Smooth muscle cell (in vitro differentiated cells): ENCODE measurements at regions not wholly inside any gene's neighbourhood (a gene's known extent, or its start where the extent isn't known, plus 50 kb on each side); places are given as distances from the start of the nearest gene placed in this dataset.

ENCODE experiments used
- DNase-seq: peaks from one replicate; lab custom pipeline; 2025; ENCODE audit not compliant: unreplicated experiment; lab: John Stamatoyannopoulos, UW
- H2AFZ ChIP-seq: fragments of 200-600 bp; sonication (generic); 2 replicates; pipeline ENCODE4 v1.6.0; 2016; ENCODE audit warnings: antibody characterized with exemption, low read depth, mild to moderate bottlenecking
- H3F3A ChIP-seq: fragments of 200-600 bp; sonication (generic); 2 replicates; pipeline ENCODE4 v1.6.0; 2017; ENCODE audit warnings: antibody characterized with exemption, low read depth
- H3K27ac ChIP-seq: fragments of 200-600 bp; sonication (generic); 2 replicates; pipeline ENCODE4 v1.5.1; 2016; ENCODE audit warnings: low read depth, mild to moderate bottlenecking
- H3K27me3 ChIP-seq: fragments of 200-600 bp; sonication (generic); 2 replicates; pipeline ENCODE4 v1.6.1; 2016; ENCODE audit warnings: low read depth, mild to moderate bottlenecking
- H3K36me3 ChIP-seq: fragments of 200-600 bp; sonication (generic); 2 replicates; pipeline ENCODE4 v1.5.1; 2016; ENCODE audit warnings: low read depth
- H3K4me1 ChIP-seq: fragments of 200-600 bp; sonication (generic); 2 replicates; pipeline ENCODE4 v1.5.1; 2016; ENCODE audit warnings: low read depth
- H3K4me2 ChIP-seq: fragments of 200-600 bp; sonication (generic); 2 replicates; pipeline ENCODE4 v1.6.0; 2016; ENCODE audit warnings: mild to moderate bottlenecking
- H3K4me3 ChIP-seq: fragments of 200-600 bp; sonication (generic); 2 replicates; pipeline ENCODE4 v1.5.1; 2016; ENCODE audit warnings: mild to moderate bottlenecking
- H3K79me2 ChIP-seq: fragments of 200-600 bp; sonication (generic); 2 replicates; pipeline ENCODE4 v1.6.0; 2016; ENCODE audit warnings: low read depth, mild to moderate bottlenecking
- H3K9ac ChIP-seq: fragments of 200-600 bp; sonication (generic); 2 replicates; pipeline ENCODE4 v1.6.0; 2016; ENCODE audit warnings: low read depth
- H3K9me3 ChIP-seq: fragments of 200-600 bp; sonication (generic); replicated peaks from 2 replicates; pipeline ENCODE4 v1.5.1; 2016; ENCODE audit warnings: low read depth
- H4K20me1 ChIP-seq: fragments of 200-600 bp; sonication (generic); 2 replicates; pipeline ENCODE4 v1.6.0; 2016; ENCODE audit warnings: low read depth
- CTCF ChIP-seq: fragments of 200-600 bp; sonication (generic); IDR thresholded peaks from 2 replicates; pipeline ENCODE4 v1.5.1; 2017; ENCODE audit warnings: borderline replicate concordance, mild to moderate bottlenecking, antibody characterized with exemption; ENCODE audit not compliant: insufficient read depth, poor library complexity, severe bottlenecking
- WGBS: methylation state at CpG from one replicate; pipeline ENCODE4 v1.1.7; 2016; ENCODE audit warnings: low lambda C conversion rate; 5-methylcytosine and 5-hydroxymethylcytosine counted together

GRCh38 chr7:156060925-156061324 lies 248.7 kb upstream of the SHH start:
- Histone ChIP-seq H3K4me2 (no peak overlapping the region), H3K27ac (no peak overlapping the region), H2AFZ (no peak overlapping the region), H3K4me1 (no peaks in the 10 kb centered on the region), H3K9ac (no peak overlapping the region), H3K4me3 (no peak overlapping the region), H3F3A (no peaks in the 10 kb centered on the region), H3K27me3 (no peaks in the 10 kb centered on the region), H4K20me1 (no peaks in the 10 kb centered on the region), H3K79me2 (no peaks in the 10 kb centered on the region), H3K36me3 (no peaks in the 10 kb centered on the region), H3K9me3 (no peaks in the 10 kb centered on the region)
- TF ChIP-seq CTCF: no peak
- DNase-seq: no peak
- 88% methylated on average over 15 of the region's 15 CpGs for WGBS

- H3K79me2 ChIP-seq: no peaks in the 10 kb centered on the region
- no peak overlapping the region for H3K9ac ChIP-seq
Observed at GRCh38 chr7:156059369-156059768, 247.1 kb upstream of the SHH start.

GRCh38 chr7:156058248-156058647 lies 246.0 kb upstream of the SHH start:
- Histone ChIP-seq H3K27ac (no peak overlapping the region), H3K36me3 (no peaks in the 10 kb centered on the region), H3K9ac (no peak overlapping the region), H4K20me1 (no peaks in the 10 kb centered on the region), H3K4me1 (no peaks in the 10 kb centered on the region), H3K9me3 (no peaks in the 10 kb centered on the region), H3K4me2 (no peak overlapping the region), H3K4me3 (no peak overlapping the region), H3K27me3 (no peaks in the 10 kb centered on the region), H3K79me2 (no peaks in the 10 kb centered on the region), H3F3A (no peaks in the 10 kb centered on the region), H2AFZ (no peak overlapping the region)
- TF ChIP-seq CTCF: no peak
- WGBS: 94% methylated on average over 14 of the region's 14 CpGs
- DNase-seq: no peak

More at GRCh38 chr7:156059369-156059768, 247.1 kb upstream of the SHH start:
- no peaks in the 10 kb centered on the region for H3F3A ChIP-seq
- no peak for TF ChIP-seq CTCF
- H3K4me1 ChIP-seq: no peaks in the 10 kb centered on the region
- no peak for DNase-seq
- no peak overlapping the region for H2AFZ ChIP-seq
- H3K4me2 ChIP-seq: no peak overlapping the region
- 91% methylated on average over 9 of the region's 9 CpGs for WGBS
- H4K20me1 ChIP-seq: no peaks in the 10 kb centered on the region
- no peaks in the 10 kb centered on the region for H3K9me3 ChIP-seq
- H3K27me3 ChIP-seq: no peaks in the 10 kb centered on the region
- H3K4me3 ChIP-seq: no peak overlapping the region
- no peak overlapping the region for H3K27ac ChIP-seq
- H3K36me3 ChIP-seq: no peaks in the 10 kb centered on the region

GRCh38 chr7:156056534-156056933 lies 244.3 kb upstream of the SHH start:
- no peak overlapping the region for H2AFZ ChIP-seq
- no peak overlapping the region for H3K27ac ChIP-seq
- H4K20me1 ChIP-seq: no peaks in the 10 kb centered on the region
- no peak overlapping the region for H3K4me3 ChIP-seq
- no peaks in the 10 kb centered on the region for H3K79me2 ChIP-seq
- H3K27me3 ChIP-seq: no peaks in the 10 kb centered on the region
- DNase-seq: no peak
- no peak for TF ChIP-seq CTCF
- no peaks in the 10 kb centered on the region for H3K36me3 ChIP-seq
- WGBS: 85% methylated on average over 8 of the region's 8 CpGs
- H3K4me2 ChIP-seq: no peak overlapping the region
- no peaks in the 10 kb centered on the region for H3F3A ChIP-seq
- no peaks in the 10 kb centered on the region for H3K9me3 ChIP-seq
- H3K9ac ChIP-seq: no peak overlapping the region
- no peaks in the 10 kb centered on the region for H3K4me1 ChIP-seq
